ENCODE measurements at regions not wholly inside any gene's neighbourhood (a gene's known extent, or its start where the extent isn't known, plus 50 kb on each side); places are given as distances from the start of the nearest gene placed in this dataset.

DNA sequence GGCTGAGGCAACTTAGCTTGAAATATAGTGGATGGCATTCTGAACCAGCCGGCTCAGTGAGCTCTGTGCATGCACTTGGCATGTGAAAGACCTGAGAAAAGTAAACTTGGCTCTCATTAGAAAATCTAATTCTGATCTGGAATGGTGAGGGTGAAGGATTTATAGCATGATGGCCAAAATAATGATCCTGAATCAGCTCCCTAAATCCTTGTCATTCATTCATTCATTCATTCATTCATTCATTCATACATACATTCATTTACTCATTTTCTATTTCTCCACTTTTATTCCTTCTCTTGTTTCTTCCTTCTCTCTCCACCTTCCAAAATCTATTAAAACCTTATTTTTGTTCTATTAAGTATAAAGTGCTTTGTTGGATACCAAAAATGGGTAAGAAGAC lies 681.1 kb downstream of the DHX35 start:
- TF ChIP-seq, protein P1, sequence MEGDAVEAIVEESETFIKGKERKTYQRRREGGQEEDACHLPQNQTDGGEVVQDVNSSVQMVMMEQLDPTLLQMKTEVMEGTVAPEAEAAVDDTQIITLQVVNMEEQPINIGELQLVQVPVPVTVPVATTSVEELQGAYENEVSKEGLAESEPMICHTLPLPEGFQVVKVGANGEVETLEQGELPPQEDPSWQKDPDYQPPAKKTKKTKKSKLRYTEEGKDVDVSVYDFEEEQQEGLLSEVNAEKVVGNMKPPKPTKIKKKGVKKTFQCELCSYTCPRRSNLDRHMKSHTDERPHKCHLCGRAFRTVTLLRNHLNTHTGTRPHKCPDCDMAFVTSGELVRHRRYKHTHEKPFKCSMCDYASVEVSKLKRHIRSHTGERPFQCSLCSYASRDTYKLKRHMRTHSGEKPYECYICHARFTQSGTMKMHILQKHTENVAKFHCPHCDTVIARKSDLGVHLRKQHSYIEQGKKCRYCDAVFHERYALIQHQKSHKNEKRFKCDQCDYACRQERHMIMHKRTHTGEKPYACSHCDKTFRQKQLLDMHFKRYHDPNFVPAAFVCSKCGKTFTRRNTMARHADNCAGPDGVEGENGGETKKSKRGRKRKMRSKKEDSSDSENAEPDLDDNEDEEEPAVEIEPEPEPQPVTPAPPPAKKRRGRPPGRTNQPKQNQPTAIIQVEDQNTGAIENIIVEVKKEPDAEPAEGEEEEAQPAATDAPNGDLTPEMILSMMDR (IDR thresholded peaks at IDR 0.05), result no peak
- TF ChIP-seq POLR2A (IDR thresholded peaks at IDR 0.05) (no peak), EP300 (IDR thresholded peaks at IDR 0.05) (no peak)

Data from ovary (tissue), 3 donors.